Activated T-cell treated with anti-CD3 and anti-CD28 coated beads, Interleukin-2, amount 50 U/mL, for 4 hours (primary cell): ENCODE measurements at regions not wholly inside any gene's neighbourhood (a gene's known extent, or its start where the extent isn't known, plus 50 kb on each side); places are given as distances from the start of the nearest gene placed in this dataset.

ENCODE experiments used
- ATAC-seq, 2 donors: fragments of 200-7000 bp; cut with Tn5 transposase; one replicate each; pipeline ENCODE4 v1.10.0; 2021
- DNase-seq: peaks from one replicate; pipeline ENCODE4 v3.0.0-alpha.2; 2020
- H3K27me3 Mint-ChIP-seq: one replicate; pipeline ENCODE4 v1.8.0; 2021; ENCODE audit warnings: low read depth, mixed read lengths
- H3K36me3 Mint-ChIP-seq: one replicate; pipeline ENCODE4 v1.8.0; 2022; ENCODE audit warnings: mixed read lengths; ENCODE audit not compliant: insufficient read depth
- H3K4me1 Mint-ChIP-seq: one replicate; pipeline ENCODE4 v1.8.0; 2021; ENCODE audit warnings: low read depth, mixed read lengths
- H3K4me3 Mint-ChIP-seq: one replicate; pipeline ENCODE4 v1.8.0; 2021; ENCODE audit warnings: mild to moderate bottlenecking, moderate library complexity, mixed read lengths
- H3K9me3 Mint-ChIP-seq: one replicate; pipeline ENCODE4 v1.8.0; 2021; ENCODE audit warnings: mixed read lengths

- H3K27me3 Mint-ChIP-seq: peaks cover 24% of the 10 kb centered on the region
- no peak overlapping the region for H3K4me3 Mint-ChIP-seq
- ATAC-seq: no peak
These were observed 168.8 kb upstream of the TBX20 start for GRCh38 chr7:35422715-35423114.

GRCh38 chr7:35420656-35421055 lies 166.8 kb upstream of the TBX20 start:
- Mint-ChIP-seq H3K9me3 (no peaks in the 10 kb centered on the region), H3K27me3 (peaks cover 20% of the 10 kb centered on the region), H3K4me3 (no peak overlapping the region), H3K36me3 (no peaks in the 10 kb centered on the region), H3K4me1 (no peaks in the 10 kb centered on the region)
- DNase-seq (no peak), ATAC-seq (no peak)

More at GRCh38 chr7:35422715-35423114, 168.8 kb upstream of the TBX20 start:
- no peaks in the 10 kb centered on the region for H3K4me1 Mint-ChIP-seq
- no peaks in the 10 kb centered on the region for H3K9me3 Mint-ChIP-seq
- H3K36me3 Mint-ChIP-seq: peaks cover 2% of the 10 kb centered on the region
- no peak for DNase-seq

GRCh38 chr7:35419391-35419755 lies 165.5 kb upstream of the TBX20 start:
- no peak for ATAC-seq
- Mint-ChIP-seq H3K4me3 (no peak overlapping the region), H3K4me1 (no peaks in the 10 kb centered on the region), H3K27me3 (peaks cover 20% of the 10 kb centered on the region), H3K36me3 (no peaks in the 10 kb centered on the region), H3K9me3 (no peaks in the 10 kb centered on the region)
- no peak for DNase-seq

- no peak for ATAC-seq
- no peak for DNase-seq
- H3K9me3 Mint-ChIP-seq: no peaks in the 10 kb centered on the region
- peaks cover 16% of the 10 kb centered on the region for H3K27me3 Mint-ChIP-seq
- H3K36me3 Mint-ChIP-seq: no peaks in the 10 kb centered on the region
- H3K4me1 Mint-ChIP-seq: no peaks in the 10 kb centered on the region
- no peak overlapping the region for H3K4me3 Mint-ChIP-seq
These were observed 165.0 kb upstream of the TBX20 start for GRCh38 chr7:35418716-35419390.

- no peaks in the 10 kb centered on the region for H3K9me3 Mint-ChIP-seq
- H3K4me3 Mint-ChIP-seq: no peak overlapping the region
- DNase-seq: no peak
- no peak for ATAC-seq
- H3K27me3 Mint-ChIP-seq: peaks cover 7% of the 10 kb centered on the region
- H3K4me1 Mint-ChIP-seq: no peaks in the 10 kb centered on the region
- H3K36me3 Mint-ChIP-seq: no peaks in the 10 kb centered on the region
These were observed 162.7 kb upstream of the TBX20 start for GRCh38 chr7:35416568-35416967.

GRCh38 chr7:35415411-35415822 lies 161.5 kb upstream of the TBX20 start:
- Mint-ChIP-seq H3K4me1 (no peaks in the 10 kb centered on the region), H3K36me3 (no peaks in the 10 kb centered on the region), H3K27me3 (peaks cover 15% of the 10 kb centered on the region), H3K9me3 (no peaks in the 10 kb centered on the region), H3K4me3 (no peak overlapping the region)
- DNase-seq (no peak), ATAC-seq (no peak)

GRCh38 chr7:35411331-35411730 lies 157.4 kb upstream of the TBX20 start:
- no peak for ATAC-seq
- Mint-ChIP-seq H3K36me3 (no peaks in the 10 kb centered on the region), H3K4me3 (no peak overlapping the region), H3K4me1 (no peaks in the 10 kb centered on the region), H3K9me3 (no peaks in the 10 kb centered on the region), H3K27me3 (peaks cover 21% of the 10 kb centered on the region)
- no peak for DNase-seq

GRCh38 chr7:35405461-35405860 lies 151.6 kb upstream of the TBX20 start:
- Mint-ChIP-seq H3K4me3 (no peak overlapping the region), H3K4me1 (no peaks in the 10 kb centered on the region)

GRCh38 chr7:35401217-35401879 lies 147.4 kb upstream of the TBX20 start:
- no peak overlapping the region for H3K4me3 Mint-ChIP-seq
- no peaks in the 10 kb centered on the region for H3K4me1 Mint-ChIP-seq
- DNase-seq (no peak), ATAC-seq (no peak)
- H3K27me3 Mint-ChIP-seq: peaks cover 11% of the 10 kb centered on the region
- H3K36me3 Mint-ChIP-seq: no peaks in the 10 kb centered on the region
- no peaks in the 10 kb centered on the region for H3K9me3 Mint-ChIP-seq

More at GRCh38 chr7:35405461-35405860, 151.6 kb upstream of the TBX20 start:
- no peaks in the 10 kb centered on the region for H3K9me3 Mint-ChIP-seq
- no peak for DNase-seq
- H3K27me3 Mint-ChIP-seq: peaks cover 7% of the 10 kb centered on the region
- ATAC-seq: no peak
- H3K36me3 Mint-ChIP-seq: no peaks in the 10 kb centered on the region

GRCh38 chr7:35399840-35400239 lies 145.9 kb upstream of the TBX20 start:
- ATAC-seq: no peak
- Mint-ChIP-seq H3K36me3 (no peaks in the 10 kb centered on the region), H3K9me3 (no peaks in the 10 kb centered on the region), H3K27me3 (peaks cover 19% of the 10 kb centered on the region), H3K4me1 (no peaks in the 10 kb centered on the region), H3K4me3 (no peak overlapping the region)
- DNase-seq: no peak

GRCh38 chr7:35399216-35399615 lies 145.3 kb upstream of the TBX20 start:
- H3K9me3 Mint-ChIP-seq: no peaks in the 10 kb centered on the region

GRCh38 chr7:35398518-35398917 lies 144.6 kb upstream of the TBX20 start:
- no peaks in the 10 kb centered on the region for H3K4me1 Mint-ChIP-seq

More at GRCh38 chr7:35399216-35399615, 145.3 kb upstream of the TBX20 start:
- Mint-ChIP-seq H3K4me1 (no peaks in the 10 kb centered on the region), H3K36me3 (no peaks in the 10 kb centered on the region), H3K27me3 (peaks cover 20% of the 10 kb centered on the region), H3K4me3 (no peak overlapping the region)
- ATAC-seq: no peak
- DNase-seq: no peak

GRCh38 chr7:35390146-35390545 lies 136.2 kb upstream of the TBX20 start:
- no peak for DNase-seq
- Mint-ChIP-seq H3K4me3 (no peak overlapping the region), H3K9me3 (no peaks in the 10 kb centered on the region), H3K36me3 (no peaks in the 10 kb centered on the region), H3K27me3 (peaks cover 6% of the 10 kb centered on the region), H3K4me1 (no peaks in the 10 kb centered on the region)
- ATAC-seq: no peak

More at GRCh38 chr7:35398518-35398917, 144.6 kb upstream of the TBX20 start:
- Mint-ChIP-seq H3K9me3 (no peaks in the 10 kb centered on the region), H3K4me3 (no peak overlapping the region), H3K36me3 (no peaks in the 10 kb centered on the region), H3K27me3 (peaks cover 20% of the 10 kb centered on the region)
- DNase-seq (no peak), ATAC-seq (no peak)

GRCh38 chr7:35389636-35390035 lies 135.7 kb upstream of the TBX20 start:
- H3K36me3 Mint-ChIP-seq: no peaks in the 10 kb centered on the region
- peaks cover 3% of the 10 kb centered on the region for H3K27me3 Mint-ChIP-seq
- ATAC-seq (no peak), DNase-seq (no peak)
- H3K4me1 Mint-ChIP-seq: no peaks in the 10 kb centered on the region
- H3K9me3 Mint-ChIP-seq: no peaks in the 10 kb centered on the region
- no peak overlapping the region for H3K4me3 Mint-ChIP-seq
